HG02798 (cell line): ENCODE measurements at regions not wholly inside any gene's neighbourhood (a gene's known extent, or its start where the extent isn't known, plus 50 kb on each side); places are given as distances from the start of the nearest gene placed in this dataset.

Experiments used
- ATAC-seq: cut with Tn5 transposase; IDR thresholded peaks from one replicate; pipeline ENCODE4 v1.9.1; 2021; ENCODE audit warnings: mild to moderate bottlenecking; ENCODE audit not compliant: unreplicated experiment, poor library complexity

GRCh38 chr6:164531736-164532135 lies 777.7 kb downstream of the C6orf118 start:
- no peak for ATAC-seq

GRCh38 chr6:164528539-164528938 lies 780.9 kb downstream of the C6orf118 start:
- ATAC-seq: no peak

DNA sequence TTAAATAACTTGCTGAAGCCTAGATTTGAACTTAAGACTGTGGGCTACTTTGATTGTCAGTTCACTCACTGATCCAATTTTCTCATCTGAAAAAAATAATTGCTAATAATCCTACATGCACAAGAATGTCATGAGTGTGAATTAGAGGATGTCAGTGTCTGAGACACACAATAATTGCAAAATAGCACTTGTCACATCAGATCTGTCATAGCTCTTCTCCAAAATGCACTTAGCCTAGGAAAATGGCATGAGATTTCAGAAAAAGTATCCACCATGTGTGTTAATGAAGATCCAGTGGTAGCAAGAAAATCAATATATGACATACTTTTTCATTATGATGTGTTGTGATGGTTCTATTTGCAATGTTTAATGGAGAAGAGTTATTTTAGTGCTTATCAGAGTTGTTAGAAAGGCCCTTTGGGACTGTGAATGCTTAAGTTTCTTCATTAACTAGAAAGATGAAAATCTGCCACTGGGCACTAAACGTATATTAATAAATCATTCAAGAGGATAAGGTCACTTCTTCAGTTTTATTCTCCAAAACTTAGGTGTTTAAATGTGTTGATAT lies 786.2 kb downstream of the C6orf118 start:
- ATAC-seq: no peak

GRCh38 chr6:164520916-164521315 lies 788.5 kb downstream of the C6orf118 start:
- no peak for ATAC-seq

DNA sequence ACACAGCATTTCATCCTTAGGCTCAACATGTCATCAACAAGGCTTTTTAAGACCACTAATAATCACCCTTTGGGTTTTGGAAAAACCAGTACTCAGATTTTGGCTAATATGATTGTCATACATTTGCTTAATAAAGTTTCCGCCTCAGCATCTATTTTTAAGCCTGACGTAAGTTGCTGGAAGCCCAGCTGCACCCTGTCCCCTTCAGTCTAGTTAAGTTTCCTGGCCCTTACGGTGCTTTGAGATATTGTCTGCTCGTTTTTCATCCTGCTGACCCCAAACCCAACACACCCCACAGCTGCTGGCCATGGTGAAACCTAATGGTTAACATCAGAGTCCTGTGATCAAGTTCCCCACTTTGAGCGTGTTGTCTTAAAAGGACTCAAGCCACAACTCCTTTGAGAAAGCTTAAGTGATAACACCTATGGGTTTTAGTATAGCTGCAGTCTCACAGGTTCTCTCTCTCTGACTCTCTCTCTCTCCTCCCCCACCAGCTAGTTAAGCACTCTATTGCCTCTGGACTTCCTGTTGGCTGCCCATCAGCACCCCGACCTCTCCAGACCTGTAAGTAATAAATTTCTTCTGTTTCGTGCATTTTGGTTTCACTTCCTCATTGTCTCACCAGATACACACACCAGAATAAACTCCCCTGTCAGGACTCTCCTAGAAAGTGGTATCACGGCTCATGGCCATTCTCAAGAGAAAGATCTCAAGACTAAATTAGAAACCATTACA lies 802.0 kb downstream of the C6orf118 start:
- peak; percentile 75 for ATAC-seq

GRCh38 chr6:164505425-164505824 lies 804.0 kb downstream of the C6orf118 start:
- no peak for ATAC-seq

DNA sequence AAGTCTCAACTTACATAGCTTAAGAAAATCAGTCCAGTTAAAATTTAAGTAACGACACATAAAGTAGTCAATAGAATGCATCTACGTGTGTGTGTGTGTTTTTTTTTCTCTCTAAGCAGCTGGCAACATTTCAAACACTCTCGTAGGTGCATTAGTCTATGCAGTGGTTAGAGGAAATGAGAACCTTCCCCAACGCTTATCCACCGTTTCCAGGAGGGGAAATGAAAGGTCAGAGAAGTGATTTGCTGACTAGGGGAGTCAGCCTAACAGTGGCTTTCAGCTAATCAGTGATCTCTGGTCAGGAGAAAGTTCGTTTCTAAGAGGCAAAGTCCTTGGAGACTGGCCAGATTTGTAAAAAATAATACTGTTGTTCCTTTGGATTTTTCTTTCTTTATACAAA lies 806.6 kb downstream of the C6orf118 start:
- ATAC-seq: no peak

GRCh38 chr6:164495882-164496495 lies 813.4 kb downstream of the C6orf118 start:
- no peak for ATAC-seq

GRCh38 chr6:164478426-164478825 lies 831.0 kb downstream of the C6orf118 start:
- no peak for ATAC-seq

GRCh38 chr6:164477790-164478189 lies 831.6 kb downstream of the C6orf118 start:
- no peak for ATAC-seq

GRCh38 chr6:164477101-164477500 lies 832.3 kb downstream of the C6orf118 start:
- no peak for ATAC-seq

GRCh38 chr6:164469276-164469949 lies 840.0 kb downstream of the C6orf118 start:
- ATAC-seq: no peak

DNA sequence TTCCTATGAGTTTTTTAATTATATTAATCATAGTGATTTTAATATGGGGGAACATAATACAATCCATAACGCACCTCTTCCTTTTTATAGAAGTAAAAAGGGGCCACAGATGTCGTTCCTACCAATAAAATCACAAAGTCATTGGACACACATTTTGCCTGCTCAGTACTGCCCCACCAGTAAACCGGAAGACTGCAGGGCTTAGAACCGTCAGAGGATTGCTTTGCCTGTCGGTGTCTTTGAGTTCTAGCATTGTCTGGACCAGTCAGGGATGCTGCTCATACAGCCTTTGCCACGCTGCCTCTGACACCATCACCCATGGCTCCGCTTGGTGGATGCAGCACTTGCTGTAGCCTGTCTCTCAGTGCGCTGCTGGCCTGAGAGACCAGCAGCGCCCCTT lies 853.6 kb downstream of the C6orf118 start:
- no peak for ATAC-seq

GRCh38 chr6:164453835-164454234 lies 855.6 kb downstream of the C6orf118 start:
- no peak for ATAC-seq

- ATAC-seq: no peak
Observed at GRCh38 chr6:164442572-164442971, 866.8 kb downstream of the C6orf118 start.

DNA sequence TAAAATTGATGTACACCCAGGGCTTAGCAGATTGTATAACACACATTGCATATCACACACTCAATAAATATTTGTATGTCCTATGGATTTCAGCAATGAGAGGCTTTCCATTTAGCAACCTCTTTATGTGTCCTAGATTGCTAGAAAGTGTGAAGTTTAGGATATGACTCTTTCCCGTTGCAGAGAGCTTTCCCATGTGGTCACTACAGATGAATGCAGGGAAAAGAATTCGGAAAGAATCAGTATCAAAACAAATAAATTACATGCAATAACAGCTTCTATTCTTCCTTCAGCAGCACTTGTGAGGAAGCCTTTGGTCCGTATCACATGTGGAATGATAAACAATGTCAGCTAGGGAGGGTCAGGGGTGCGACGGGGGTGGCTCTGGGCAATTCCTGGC lies 870.1 kb downstream of the C6orf118 start:
- no peak for ATAC-seq

- ATAC-seq: no peak
Observed at GRCh38 chr6:164436976-164437375, 872.4 kb downstream of the C6orf118 start.

GRCh38 chr6:164427728-164428402 lies 881.5 kb downstream of the C6orf118 start:
- ATAC-seq: no peak

GRCh38 chr6:164424489-164424888 lies 884.9 kb downstream of the C6orf118 start:
- ATAC-seq: no peak

- ATAC-seq: no peak
Observed at GRCh38 chr6:164419099-164419498, 890.3 kb downstream of the C6orf118 start.

DNA sequence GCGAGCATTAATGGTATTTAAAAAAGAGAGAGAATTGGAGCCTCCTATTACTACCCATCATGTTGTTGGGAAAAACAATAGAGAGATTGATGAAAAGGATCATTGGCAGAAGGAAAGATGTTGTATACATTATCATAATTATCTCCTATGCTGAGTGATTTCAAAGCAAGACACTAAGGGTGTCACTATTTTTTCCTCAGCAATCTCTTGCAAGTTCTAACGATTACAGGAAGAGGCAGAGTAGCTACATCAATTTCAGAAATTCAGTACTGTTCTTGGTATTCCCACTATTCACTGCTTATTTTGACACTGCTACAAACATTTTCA lies 891.2 kb downstream of the C6orf118 start:
- no peak for ATAC-seq
